Spinal cord (tissue), 9 donors: ENCODE measurements at regions not wholly inside any gene's neighbourhood (a gene's known extent, or its start where the extent isn't known, plus 50 kb on each side); places are given as distances from the start of the nearest gene placed in this dataset.
"Not testable (repeated sequence)": the region's sequence is repeated elsewhere in the genome, so short reads cannot be mapped to it uniquely, and the experiment has no call there.

ENCODE experiments used
- DNase-seq, 6 donors: peaks; one replicate each; pipeline versions ENCODE4 v3.0.0 to v3.0.0-alpha.2; 2013 to 2015; ENCODE audit warnings: low spot score in 6 of 6, low read depth in 4 of 6
- H3K27ac ChIP-seq: one replicate; pipeline ENCODE4 v1.5.1; 2013; ENCODE audit warnings: low read depth, low read length, control low read depth
- H3K27me3 ChIP-seq: one replicate; pipeline ENCODE4 v1.6.1; 2013; ENCODE audit warnings: low read length; ENCODE audit not compliant: control insufficient read depth, insufficient read depth
- H3K36me3 ChIP-seq: one replicate; pipeline ENCODE4 v1.6.1; 2013; ENCODE audit warnings: low read length; ENCODE audit not compliant: control insufficient read depth, insufficient read depth
- H3K4me1 ChIP-seq: one replicate; pipeline ENCODE4 v1.6.1; 2013; ENCODE audit warnings: low read length; ENCODE audit not compliant: control insufficient read depth, insufficient read depth
- H3K4me3 ChIP-seq: one replicate; pipeline ENCODE4 v1.5.1; 2013; ENCODE audit warnings: low read depth, low read length, control low read depth
- H3K9me3 ChIP-seq: one replicate; pipeline ENCODE4 v1.6.1; 2013; ENCODE audit warnings: low read length; ENCODE audit not compliant: control insufficient read depth, insufficient read depth
- WGBS: methylation state at CpG from one replicate; pipeline ENCODE4 v1.1.5; 2013; ENCODE audit warnings: missing lambda C conversion rate; ENCODE audit not compliant: insufficient coverage; 5-methylcytosine and 5-hydroxymethylcytosine counted together
- donor health status: healthy.

DNA sequence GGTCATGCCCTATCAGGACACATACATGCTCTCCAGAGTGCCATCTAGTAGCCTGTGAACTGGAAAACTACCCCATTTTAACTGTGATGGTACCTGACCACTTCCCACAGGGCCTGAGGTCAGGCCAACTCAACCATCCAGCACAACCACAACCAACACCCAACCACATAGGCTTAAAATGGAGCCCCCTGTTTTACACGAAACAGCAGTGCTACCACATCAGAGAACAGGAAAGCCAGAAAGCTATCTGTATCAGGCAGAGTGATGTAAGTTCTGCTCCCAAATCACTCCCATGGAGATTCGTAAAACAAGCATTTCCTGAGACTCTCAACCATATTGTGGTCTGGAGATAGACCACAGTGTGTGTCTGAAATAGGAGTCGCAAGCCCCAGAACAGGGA lies 1017.3 kb upstream of the EPHA6 start:
- H3K36me3 ChIP-seq = no peaks in the 10 kb centered on the region
- no CpG with 5 or more reads among the region's 3 CpGs for WGBS

DNA sequence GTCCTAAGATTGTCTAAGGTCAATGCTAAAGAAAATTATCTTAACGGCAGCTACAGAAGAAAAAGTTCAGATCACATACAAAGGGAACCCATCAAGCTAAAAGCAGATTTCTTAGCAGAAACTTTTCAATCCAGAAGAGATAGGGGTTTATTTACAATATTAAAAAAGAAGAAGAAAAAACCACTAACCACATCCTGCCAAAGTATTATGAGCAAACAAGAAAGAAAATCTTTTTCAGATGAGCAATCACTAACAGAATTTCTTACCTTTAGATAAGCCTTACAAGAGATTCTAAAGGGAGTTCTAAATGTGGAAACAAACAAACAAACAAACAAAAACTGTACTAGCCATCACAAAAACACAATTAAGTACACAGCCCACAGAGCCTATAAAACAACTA lies 1015.8 kb upstream of the EPHA6 start:
- no CpG with 5 or more reads among the region's 1 CpG for WGBS

More for the DNA sequence above, 1017.3 kb upstream of the EPHA6 start:
- DNase-seq = no peak
- Histone ChIP-seq H3K4me1 (no peaks in the 10 kb centered on the region), H3K9me3 (no peaks in the 10 kb centered on the region), H3K27ac (no peak overlapping the region), H3K27me3 (no peaks in the 10 kb centered on the region), H3K4me3 (no peak overlapping the region)

DNA sequence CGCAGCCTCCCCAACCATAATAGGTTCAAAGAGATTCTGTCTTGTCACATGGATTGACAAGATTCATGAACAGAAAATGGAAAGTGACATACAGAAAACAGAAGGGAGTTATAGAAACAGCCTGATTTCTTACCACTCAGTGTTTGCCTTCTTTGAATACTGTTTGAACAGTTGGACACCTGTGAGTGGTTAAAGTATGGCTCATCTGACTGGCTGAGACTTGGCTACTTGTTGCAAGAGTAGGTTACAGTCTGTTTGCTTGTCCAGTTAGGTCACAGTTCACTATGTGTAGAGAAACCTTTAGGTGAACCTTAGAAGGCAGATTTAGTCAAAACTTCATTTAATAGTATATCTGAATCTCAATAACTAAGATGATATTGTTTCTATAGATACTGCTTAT lies 1003.9 kb upstream of the EPHA6 start:
- H3K9me3 ChIP-seq = no peaks in the 10 kb centered on the region
- WGBS = no CpG with 5 or more reads among the region's 1 CpG
- DNase-seq = no peak

More for the DNA sequence above, 1015.8 kb upstream of the EPHA6 start:
- Histone ChIP-seq H3K27ac (no peak overlapping the region), H3K4me1 (no peaks in the 10 kb centered on the region), H3K9me3 (no peaks in the 10 kb centered on the region), H3K27me3 (no peaks in the 10 kb centered on the region), H3K4me3 (no peak overlapping the region), H3K36me3 (no peaks in the 10 kb centered on the region)
- no peak for DNase-seq

DNA sequence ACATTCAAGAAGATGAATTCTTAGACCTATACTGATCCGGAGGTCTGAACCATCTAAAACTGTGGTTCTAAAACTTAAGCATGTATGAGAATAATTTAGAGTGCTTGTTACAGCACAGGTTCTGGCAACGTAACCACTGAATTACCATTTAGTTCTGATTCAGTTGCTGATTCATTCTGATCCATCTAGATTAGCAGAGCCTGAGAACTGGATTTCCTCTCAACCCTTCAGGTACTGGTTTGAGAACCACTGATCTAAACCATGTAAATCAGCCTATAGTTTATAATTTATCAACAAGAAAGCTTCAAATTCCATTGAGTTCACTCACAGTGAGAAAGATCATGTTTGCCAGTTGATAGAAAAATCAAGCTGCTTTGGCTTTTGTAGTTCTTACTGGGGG lies 1001.1 kb upstream of the EPHA6 start:
- no peak for DNase-seq
- H3K27ac ChIP-seq = no peak overlapping the region
- H3K9me3 ChIP-seq = no peaks in the 10 kb centered on the region
- no peaks in the 10 kb centered on the region for H3K36me3 ChIP-seq
- WGBS = 78% methylated on average over 1 of the region's 2 CpGs
- H3K27me3 ChIP-seq = no peaks in the 10 kb centered on the region
- no peaks in the 10 kb centered on the region for H3K4me1 ChIP-seq
- H3K4me3 ChIP-seq = no peak overlapping the region

More for the DNA sequence above, 1003.9 kb upstream of the EPHA6 start:
- H3K4me1 ChIP-seq = no peaks in the 10 kb centered on the region
- H3K36me3 ChIP-seq = no peaks in the 10 kb centered on the region
- no peak overlapping the region for H3K27ac ChIP-seq
- no peak overlapping the region for H3K4me3 ChIP-seq
- no peaks in the 10 kb centered on the region for H3K27me3 ChIP-seq

DNA sequence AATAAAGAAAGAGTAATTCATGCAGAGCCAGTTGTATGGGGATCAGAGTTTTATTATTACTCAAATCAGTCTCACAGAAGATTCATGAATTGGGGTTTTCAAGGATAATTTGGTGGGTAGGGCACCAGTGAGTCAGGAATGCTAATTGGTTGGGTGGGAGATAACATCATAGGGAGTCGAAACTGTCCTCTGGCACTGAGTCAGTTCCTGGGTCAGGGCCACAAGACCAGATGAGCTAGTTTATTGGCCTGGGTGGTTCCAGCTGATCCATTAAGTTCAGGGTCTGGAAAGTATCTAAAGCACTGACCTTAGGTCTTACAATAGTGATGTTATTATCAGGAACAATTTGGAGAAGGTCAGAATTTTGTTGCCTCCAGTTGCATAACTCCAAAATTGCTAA lies 998.6 kb upstream of the EPHA6 start:
- no peaks in the 10 kb centered on the region for H3K36me3 ChIP-seq
- H3K27me3 ChIP-seq = no peaks in the 10 kb centered on the region
- no peaks in the 10 kb centered on the region for H3K4me1 ChIP-seq
- H3K4me3 ChIP-seq = no peak overlapping the region
- H3K9me3 ChIP-seq = no peaks in the 10 kb centered on the region
- DNase-seq = no peak
- H3K27ac ChIP-seq = no peak overlapping the region
- WGBS = 57% methylated on average over 1 of the region's 1 CpG

DNA sequence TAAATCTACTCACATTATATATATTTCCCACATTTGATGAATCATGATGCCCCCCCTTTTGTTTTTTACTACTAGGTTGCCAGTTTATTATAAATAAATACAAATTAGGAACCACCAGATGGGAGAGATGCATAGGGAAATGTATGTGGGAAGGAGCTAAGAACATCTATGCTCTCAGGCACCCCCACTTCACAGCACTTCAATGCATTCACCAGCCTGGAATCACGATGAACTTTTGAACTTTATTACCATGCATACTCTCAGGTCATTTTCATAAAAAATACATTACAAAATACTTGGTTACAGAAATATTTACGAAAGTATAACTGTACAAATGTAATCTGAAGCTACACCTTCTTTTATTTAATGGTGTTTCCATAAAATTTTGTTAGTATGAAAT lies 988.0 kb upstream of the EPHA6 start:
- Histone ChIP-seq H3K4me3 (no peak overlapping the region), H3K36me3 (no peaks in the 10 kb centered on the region), H3K27me3 (no peaks in the 10 kb centered on the region), H3K9me3 (no peaks in the 10 kb centered on the region), H3K4me1 (no peaks in the 10 kb centered on the region), H3K27ac (no peak overlapping the region)
- WGBS = no CpG with 5 or more reads among the region's 2 CpGs
- DNase-seq = no peak

DNA sequence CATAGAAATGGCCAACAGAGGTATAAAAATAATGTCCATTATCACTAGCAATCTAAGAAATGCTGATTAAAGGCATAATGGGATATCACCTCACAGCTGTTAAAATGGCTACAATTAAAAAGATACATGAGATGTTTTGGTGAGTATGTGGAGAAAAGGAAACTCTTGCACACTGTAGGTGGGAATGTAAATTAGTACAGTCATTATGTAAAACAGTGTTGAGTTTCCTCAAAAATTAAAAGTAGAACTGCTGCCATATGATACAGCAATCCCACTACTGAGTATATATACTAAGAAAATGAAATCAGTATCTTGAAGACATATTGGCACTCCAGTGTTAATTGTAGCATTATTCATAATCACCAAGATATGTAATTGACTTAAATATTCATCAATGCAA lies 982.2 kb upstream of the EPHA6 start:
- no peaks in the 10 kb centered on the region for H3K27me3 ChIP-seq
- no peaks in the 10 kb centered on the region for H3K36me3 ChIP-seq
- H3K4me1 ChIP-seq = no peaks in the 10 kb centered on the region
- H3K4me3 ChIP-seq = no peak overlapping the region
- peak in 1 of 6 donors; percentile 1 for DNase-seq
- no peaks in the 10 kb centered on the region for H3K9me3 ChIP-seq
- no peak overlapping the region for H3K27ac ChIP-seq

DNA sequence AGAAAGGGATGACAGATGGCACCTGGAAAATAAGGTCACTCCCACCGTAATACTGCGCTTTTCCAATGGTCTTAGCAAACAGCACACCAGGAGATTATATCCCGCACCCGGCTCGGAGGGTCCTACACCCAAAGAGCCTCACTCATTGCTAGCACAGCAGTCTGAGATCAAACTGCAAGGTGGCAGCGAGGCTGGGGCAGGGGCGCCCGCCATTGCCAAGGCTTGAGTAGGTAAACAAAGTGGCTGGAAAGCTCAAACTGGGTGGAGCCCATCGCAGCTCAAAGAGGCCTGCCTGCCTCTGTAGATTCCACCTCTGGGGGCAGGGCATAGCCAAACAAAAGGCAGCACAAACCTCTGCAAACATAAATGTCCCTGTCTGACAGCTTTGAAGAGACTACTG lies 953.8 kb upstream of the EPHA6 start:
- not testable (repeated sequence) for H3K27ac ChIP-seq, H3K27me3 ChIP-seq, DNase-seq, H3K4me3 ChIP-seq, H3K4me1 ChIP-seq, H3K36me3 ChIP-seq, H3K9me3 ChIP-seq
- 93% methylated on average over 9 of the region's 9 CpGs for WGBS

DNA sequence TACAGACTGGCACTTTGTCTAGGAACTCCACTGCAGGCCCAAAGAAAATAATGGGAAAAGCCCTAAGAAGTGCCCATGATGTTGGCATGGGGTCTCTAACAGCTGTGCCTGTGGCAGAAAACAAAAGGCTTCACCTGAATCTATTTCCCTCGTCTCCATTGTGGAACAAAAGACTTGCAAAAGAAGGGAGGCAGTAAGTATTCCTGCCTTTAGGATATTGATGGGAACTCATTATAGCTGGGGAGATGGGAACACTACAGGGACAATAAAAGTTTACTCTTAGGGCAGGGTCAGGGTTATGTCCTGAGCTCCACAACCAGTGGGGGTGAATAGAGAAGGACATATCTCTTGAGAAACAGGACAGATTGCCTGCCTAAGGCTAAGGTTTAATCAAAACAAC lies 930.6 kb upstream of the EPHA6 start:
- Histone ChIP-seq H3K4me3 (no peak overlapping the region), H3K27me3 (no peaks in the 10 kb centered on the region), H3K36me3 (no peaks in the 10 kb centered on the region), H3K4me1 (no peaks in the 10 kb centered on the region), H3K9me3 (no peaks in the 10 kb centered on the region), H3K27ac (no peak overlapping the region)
- no CpG with 5 or more reads among the region's 1 CpG for WGBS
- no peak for DNase-seq

DNA sequence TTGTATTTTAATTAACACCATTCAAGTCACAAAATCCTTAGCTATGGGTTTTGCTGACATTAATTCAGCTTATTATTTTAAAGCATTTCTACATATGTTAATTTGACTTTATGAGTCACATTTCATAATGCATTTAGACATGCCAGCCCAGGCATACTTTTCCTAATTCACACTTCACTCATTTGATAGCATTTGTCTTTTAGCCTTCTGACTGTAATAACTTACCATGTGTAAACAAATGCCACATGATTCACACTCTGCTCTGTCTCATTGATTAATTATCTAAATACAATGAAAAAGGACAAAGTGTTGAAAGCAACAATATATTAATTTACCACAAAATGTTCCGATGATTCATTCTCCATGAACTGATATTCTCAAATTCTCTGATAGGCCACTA lies 927.8 kb upstream of the EPHA6 start:
- no peak overlapping the region for H3K4me3 ChIP-seq
- no peaks in the 10 kb centered on the region for H3K9me3 ChIP-seq
- no peaks in the 10 kb centered on the region for H3K4me1 ChIP-seq
- H3K27me3 ChIP-seq = no peaks in the 10 kb centered on the region
- H3K36me3 ChIP-seq = no peaks in the 10 kb centered on the region
- no peak overlapping the region for H3K27ac ChIP-seq
- WGBS = no CpG with 5 or more reads among the region's 1 CpG
- no peak for DNase-seq
